ENCODE measurements at regions not wholly inside any gene's neighbourhood (a gene's known extent, or its start where the extent isn't known, plus 50 kb on each side); places are given as distances from the start of the nearest gene placed in this dataset.

DNA sequence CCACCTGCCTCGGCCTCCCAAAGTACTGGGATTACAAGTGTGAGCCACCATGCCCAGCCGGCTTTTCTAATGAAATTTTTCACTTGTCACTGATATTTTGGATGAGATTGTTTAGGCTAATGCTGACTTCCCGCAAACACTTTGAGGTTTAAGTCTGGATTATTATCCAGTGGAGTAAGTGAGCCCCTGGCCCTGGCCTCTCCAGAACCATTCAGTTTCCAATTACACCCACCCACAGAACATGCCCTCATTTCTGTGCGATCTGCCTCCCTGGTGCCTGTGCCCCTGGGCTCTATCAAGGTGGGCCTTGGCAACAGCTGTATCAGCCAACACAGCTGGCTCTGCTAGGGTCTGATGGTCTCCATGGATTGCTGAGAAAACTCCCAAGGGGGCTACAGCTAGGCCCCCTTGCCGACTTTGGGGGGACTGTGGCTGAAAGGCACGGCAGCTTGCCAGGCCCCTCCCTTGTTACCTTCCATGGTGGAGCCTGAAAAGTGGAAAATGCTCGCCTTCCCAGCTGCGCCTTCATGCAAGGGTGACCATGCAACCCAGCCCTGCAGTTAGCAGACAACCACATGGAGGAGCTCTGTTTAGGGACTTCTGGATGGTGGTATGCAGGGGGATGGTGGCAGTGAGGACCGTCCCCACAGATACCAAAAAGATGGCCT is 288.9 kb downstream of the FAM43A start:
- TF ChIP-seq, protein P1, sequence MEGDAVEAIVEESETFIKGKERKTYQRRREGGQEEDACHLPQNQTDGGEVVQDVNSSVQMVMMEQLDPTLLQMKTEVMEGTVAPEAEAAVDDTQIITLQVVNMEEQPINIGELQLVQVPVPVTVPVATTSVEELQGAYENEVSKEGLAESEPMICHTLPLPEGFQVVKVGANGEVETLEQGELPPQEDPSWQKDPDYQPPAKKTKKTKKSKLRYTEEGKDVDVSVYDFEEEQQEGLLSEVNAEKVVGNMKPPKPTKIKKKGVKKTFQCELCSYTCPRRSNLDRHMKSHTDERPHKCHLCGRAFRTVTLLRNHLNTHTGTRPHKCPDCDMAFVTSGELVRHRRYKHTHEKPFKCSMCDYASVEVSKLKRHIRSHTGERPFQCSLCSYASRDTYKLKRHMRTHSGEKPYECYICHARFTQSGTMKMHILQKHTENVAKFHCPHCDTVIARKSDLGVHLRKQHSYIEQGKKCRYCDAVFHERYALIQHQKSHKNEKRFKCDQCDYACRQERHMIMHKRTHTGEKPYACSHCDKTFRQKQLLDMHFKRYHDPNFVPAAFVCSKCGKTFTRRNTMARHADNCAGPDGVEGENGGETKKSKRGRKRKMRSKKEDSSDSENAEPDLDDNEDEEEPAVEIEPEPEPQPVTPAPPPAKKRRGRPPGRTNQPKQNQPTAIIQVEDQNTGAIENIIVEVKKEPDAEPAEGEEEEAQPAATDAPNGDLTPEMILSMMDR (conservative IDR thresholded peaks at IDR 0.05) = no peak
- TF ChIP-seq EZH2 (IDR thresholded peaks at IDR 0.05; ENCODE audit: low read depth) = no peak
